ENCODE measurements at regions not wholly inside any gene's neighbourhood (a gene's known extent, or its start where the extent isn't known, plus 50 kb on each side); places are given as distances from the start of the nearest gene placed in this dataset.
"Not testable (repeated sequence)": the region's sequence is repeated elsewhere in the genome, so short reads cannot be mapped to it uniquely, and the experiment has no call there.

- Mint-ChIP-seq H3K27ac (no peak overlapping the region), H3K36me3 (ENCODE audit: low read depth) (no peaks in the 10 kb centered on the region), H3K4me1 (ENCODE audit: low read depth) (no peaks in the 10 kb centered on the region), H3K27me3 (ENCODE audit: insufficient read depth) (peaks cover 8% of the 10 kb centered on the region), H3K9me3 (peaks cover 7% of the 10 kb centered on the region), H3K4me3 (no peak overlapping the region)
- DNase-seq (ENCODE audit: low spot score): no peak
- intact Hi-C loops (cut with micrococcal nuclease): no loop called here
These were observed 76.9 kb upstream of the AGR3 start for GRCh38 chr7:16958724-16959123.

DNA sequence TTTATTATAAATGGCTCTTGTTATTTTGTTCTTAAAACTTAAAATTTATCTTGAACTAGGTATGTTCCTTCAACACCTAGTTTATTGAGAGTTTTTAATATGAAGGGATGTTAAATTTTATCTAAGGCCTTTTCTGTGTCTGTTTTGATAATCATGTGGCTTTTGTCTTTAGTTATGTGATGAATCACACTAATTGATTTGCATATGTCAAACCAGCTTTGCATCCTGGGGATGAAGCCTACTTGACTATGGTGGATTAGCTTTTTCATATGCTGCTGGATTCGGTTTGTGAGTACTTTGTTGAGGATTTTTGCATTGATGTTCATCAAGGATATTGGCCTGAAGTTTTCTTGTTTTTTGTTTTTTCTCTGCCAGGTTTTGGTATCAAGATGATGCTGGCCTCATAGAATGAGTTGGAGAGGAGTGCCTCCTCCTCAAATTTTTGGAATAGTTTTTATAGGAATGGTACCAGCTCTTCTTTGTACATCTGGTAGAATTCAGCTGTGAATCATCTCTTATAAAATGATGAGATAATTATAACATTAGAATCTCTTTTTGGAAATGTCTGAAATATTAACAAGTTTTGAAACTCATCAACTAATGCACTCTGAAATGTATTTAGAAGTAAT, 78.7 kb upstream of the AGR3 start:
- intact Hi-C loops (cut with micrococcal nuclease): no loop called here
- Mint-ChIP-seq H3K4me1 (ENCODE audit: low read depth) (no peaks in the 10 kb centered on the region), H3K9me3 (peaks cover 8% of the 10 kb centered on the region), H3K27me3 (ENCODE audit: insufficient read depth) (peaks cover 10% of the 10 kb centered on the region), H3K36me3 (ENCODE audit: low read depth) (no peaks in the 10 kb centered on the region), H3K4me3 (no peak overlapping the region), H3K27ac (no peak overlapping the region)
- DNase-seq (ENCODE audit: low spot score): no peak

DNA sequence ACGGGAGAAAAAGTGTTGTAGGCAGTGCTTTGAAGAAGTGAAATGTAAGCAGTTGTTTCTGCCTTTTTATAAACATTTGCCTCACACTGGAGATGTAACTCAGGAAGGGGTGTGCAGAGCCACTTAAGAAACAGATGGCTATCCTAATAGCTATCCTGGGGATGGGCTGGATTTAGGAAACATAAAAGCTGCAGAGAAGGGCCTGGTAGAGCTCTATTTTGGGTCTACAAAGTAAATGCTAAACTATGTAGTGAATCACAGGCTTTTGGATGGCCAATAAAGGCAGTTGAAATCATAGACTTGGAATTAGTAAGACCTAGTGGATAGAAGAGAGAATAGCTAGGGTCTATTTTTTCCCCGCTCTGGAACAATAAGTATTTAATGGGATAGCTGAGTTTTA, 79.9 kb upstream of the AGR3 start:
- no peak for DNase-seq (ENCODE audit: low spot score)
- H3K4me3 Mint-ChIP-seq: no peak overlapping the region
- peaks cover 4% of the 10 kb centered on the region for H3K27me3 Mint-ChIP-seq (ENCODE audit: insufficient read depth)
- intact Hi-C loops (cut with micrococcal nuclease): no loop called here
- H3K4me1 Mint-ChIP-seq (ENCODE audit: low read depth): no peaks in the 10 kb centered on the region
- peaks cover 17% of the 10 kb centered on the region for H3K9me3 Mint-ChIP-seq
- no peaks in the 10 kb centered on the region for H3K36me3 Mint-ChIP-seq (ENCODE audit: low read depth)
- no peak overlapping the region for H3K27ac Mint-ChIP-seq

GRCh38 chr7:16963044-16963443, 81.3 kb upstream of the AGR3 start:
- H3K27me3 Mint-ChIP-seq (ENCODE audit: insufficient read depth): peaks cover 2% of the 10 kb centered on the region

GRCh38 chr7:16965697-16966096, 83.9 kb upstream of the AGR3 start:
- DNase-seq (ENCODE audit: low spot score); H3K36me3 Mint-ChIP-seq (ENCODE audit: low read depth); intact Hi-C loops (cut with micrococcal nuclease); H3K4me1 Mint-ChIP-seq (ENCODE audit: low read depth); H3K4me3 Mint-ChIP-seq; H3K27ac Mint-ChIP-seq; H3K27me3 Mint-ChIP-seq (ENCODE audit: insufficient read depth): not testable (repeated sequence)
- H3K9me3 Mint-ChIP-seq: peaks cover 10% of the 10 kb centered on the region

More at GRCh38 chr7:16963044-16963443, 81.3 kb upstream of the AGR3 start:
- Mint-ChIP-seq H3K36me3 (ENCODE audit: low read depth) (no peaks in the 10 kb centered on the region), H3K9me3 (peaks cover 17% of the 10 kb centered on the region), H3K4me1 (ENCODE audit: low read depth) (no peaks in the 10 kb centered on the region), H3K4me3 (no peak overlapping the region), H3K27ac (no peak overlapping the region)
- no peak for DNase-seq (ENCODE audit: low spot score)
- intact Hi-C loops (cut with micrococcal nuclease): no loop called here

GRCh38 chr7:16967300-16967811, 85.6 kb upstream of the AGR3 start:
- intact Hi-C loops (cut with micrococcal nuclease): no loop called here
- Mint-ChIP-seq H3K9me3 (peaks cover 10% of the 10 kb centered on the region), H3K27me3 (ENCODE audit: insufficient read depth) (peaks cover 8% of the 10 kb centered on the region)

DNA sequence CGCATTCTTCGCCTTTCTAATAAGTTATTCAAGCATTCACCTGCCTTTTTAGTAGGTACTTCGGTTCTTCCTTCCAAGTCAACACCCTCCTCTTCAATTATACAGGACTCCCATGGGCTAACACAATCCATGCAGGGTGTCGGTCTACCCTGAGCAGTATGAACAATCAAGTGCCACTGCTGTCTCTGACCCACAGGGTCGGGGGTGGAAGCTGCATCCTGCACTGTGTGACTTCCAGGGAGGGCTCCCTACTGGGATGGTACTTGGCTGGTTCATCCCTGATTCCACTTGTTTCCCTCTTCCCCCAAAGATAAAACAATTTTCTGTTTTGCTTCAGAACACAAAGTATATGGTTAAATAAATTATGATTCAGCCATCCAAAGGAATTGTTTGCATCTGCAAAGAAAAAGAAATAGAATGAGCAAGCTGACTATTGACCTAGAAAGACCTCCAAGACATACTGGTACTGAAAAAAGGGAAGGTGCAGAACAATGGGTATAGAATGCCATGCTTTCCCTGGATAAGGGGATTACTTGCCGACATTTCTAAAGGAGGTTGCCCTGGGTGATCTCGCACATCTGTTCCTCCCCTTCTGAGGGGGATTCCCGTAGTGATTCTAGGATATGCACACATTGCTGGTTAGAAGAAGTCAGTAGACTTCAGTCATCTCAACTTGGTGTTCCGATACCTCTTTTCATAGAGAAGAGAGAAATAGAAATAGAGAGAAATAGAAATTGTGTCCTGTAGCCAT, 89.1 kb upstream of the AGR3 start:
- Mint-ChIP-seq H3K36me3 (ENCODE audit: low read depth) (no peaks in the 10 kb centered on the region), H3K9me3 (peaks cover 6% of the 10 kb centered on the region), H3K27ac (no peak overlapping the region), H3K4me1 (ENCODE audit: low read depth) (peaks cover 5% of the 10 kb centered on the region), H3K4me3 (no peak overlapping the region), H3K27me3 (ENCODE audit: insufficient read depth) (peaks cover 12% of the 10 kb centered on the region)
- intact Hi-C loops (cut with micrococcal nuclease): no loop called here
- DNase-seq (ENCODE audit: low spot score): no peak

More at GRCh38 chr7:16967300-16967811, 85.6 kb upstream of the AGR3 start:
- H3K36me3 Mint-ChIP-seq (ENCODE audit: low read depth): no peaks in the 10 kb centered on the region
- H3K4me3 Mint-ChIP-seq: no peak overlapping the region
- no peaks in the 10 kb centered on the region for H3K4me1 Mint-ChIP-seq (ENCODE audit: low read depth)
- no peak for DNase-seq (ENCODE audit: low spot score)
- no peak overlapping the region for H3K27ac Mint-ChIP-seq

DNA sequence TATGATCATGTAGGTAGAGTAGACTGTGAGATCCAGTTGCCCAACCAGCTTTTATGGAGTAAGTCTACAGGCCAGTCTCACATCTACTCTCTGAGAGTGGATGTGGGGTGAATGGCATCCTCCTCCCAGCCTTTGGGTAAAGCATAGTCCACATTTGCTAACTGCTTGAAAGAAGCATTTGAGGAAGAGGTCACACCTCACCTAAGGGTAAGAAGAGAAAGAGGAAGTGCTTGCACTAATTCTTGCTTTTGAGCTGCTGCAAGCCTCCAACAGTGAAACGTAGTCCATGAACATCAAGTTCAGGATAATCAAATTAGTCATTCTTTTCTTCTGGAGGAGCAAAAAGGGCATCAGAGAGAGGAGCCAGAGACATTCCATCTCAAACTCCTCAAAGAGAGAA, 93.9 kb upstream of the AGR3 start:
- Mint-ChIP-seq H3K36me3 (ENCODE audit: low read depth) (no peaks in the 10 kb centered on the region), H3K4me1 (ENCODE audit: low read depth) (peaks cover 5% of the 10 kb centered on the region), H3K27me3 (ENCODE audit: insufficient read depth) (peaks cover 25% of the 10 kb centered on the region), H3K27ac (no peak overlapping the region), H3K4me3 (no peak overlapping the region), H3K9me3 (no peaks in the 10 kb centered on the region)
- DNase-seq (ENCODE audit: low spot score): no peak
- intact Hi-C loops (cut with micrococcal nuclease): no loop called here

- Mint-ChIP-seq H3K9me3 (no peaks in the 10 kb centered on the region), H3K36me3 (ENCODE audit: low read depth) (no peaks in the 10 kb centered on the region), H3K4me3 (no peak overlapping the region), H3K4me1 (ENCODE audit: low read depth) (peaks cover 12% of the 10 kb centered on the region), H3K27ac (no peak overlapping the region), H3K27me3 (ENCODE audit: insufficient read depth) (peaks cover 24% of the 10 kb centered on the region)
- DNase-seq (ENCODE audit: low spot score): no peak
- intact Hi-C loops (cut with micrococcal nuclease): no loop called here
These were observed 96.8 kb upstream of the AGR3 start for GRCh38 chr7:16978358-16979244.

GRCh38 chr7:16980539-16980938, 98.8 kb upstream of the AGR3 start:
- H3K36me3 Mint-ChIP-seq (ENCODE audit: low read depth): no peaks in the 10 kb centered on the region
- peaks cover 26% of the 10 kb centered on the region for H3K27me3 Mint-ChIP-seq (ENCODE audit: insufficient read depth)
- no peaks in the 10 kb centered on the region for H3K9me3 Mint-ChIP-seq
- intact Hi-C loops (cut with micrococcal nuclease): loop anchor here (5.0 kb wide), 1 partner anchor 662 kb away; no protein-coding TSS in a partner anchor
- no peak overlapping the region for H3K4me3 Mint-ChIP-seq
- H3K4me1 Mint-ChIP-seq (ENCODE audit: low read depth): peaks cover 10% of the 10 kb centered on the region
- DNase-seq (ENCODE audit: low spot score): no peak
- H3K27ac Mint-ChIP-seq: no peak overlapping the region

DNA sequence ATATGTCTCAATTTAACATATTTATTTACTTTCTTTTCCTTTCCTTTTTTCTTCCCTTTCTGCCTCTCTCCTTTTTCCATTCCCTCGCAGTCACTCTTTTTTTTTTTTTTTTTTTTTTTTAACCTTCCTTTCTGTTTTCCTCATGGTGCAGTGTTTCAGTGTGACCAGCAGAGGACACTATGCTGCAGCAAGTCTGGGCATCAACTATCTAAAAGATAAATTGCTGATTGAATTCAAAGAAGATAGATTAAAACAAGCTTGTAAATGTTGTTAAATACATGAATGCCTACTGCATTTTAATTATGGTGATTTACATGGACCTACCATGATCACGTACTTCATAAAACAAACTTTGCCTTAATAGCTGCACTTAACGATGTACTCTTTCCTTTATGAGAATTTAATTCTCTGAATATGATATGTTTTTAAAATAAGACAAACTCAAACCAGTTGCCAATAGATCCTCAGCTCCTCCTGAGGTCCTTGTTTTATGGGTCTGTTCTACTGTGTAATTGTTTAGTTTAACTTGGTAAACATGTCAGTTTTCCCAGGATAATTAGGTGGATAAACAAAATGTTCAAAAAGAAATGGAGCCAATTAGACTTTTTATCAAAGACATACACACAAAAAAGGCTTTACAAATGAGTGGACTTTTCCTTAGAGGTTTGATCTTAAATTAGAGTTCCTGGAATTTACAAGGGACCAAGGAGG, 101.0 kb upstream of the AGR3 start:
- H3K36me3 Mint-ChIP-seq (ENCODE audit: low read depth): no peaks in the 10 kb centered on the region
- intact Hi-C loops (cut with micrococcal nuclease): loop anchor here (1.0 to 5.0 kb wide), 6 partner anchors 176 to 699 kb away; no protein-coding TSS in a partner anchor
- H3K4me1 Mint-ChIP-seq (ENCODE audit: low read depth): peaks cover 7% of the 10 kb centered on the region
- H3K27ac Mint-ChIP-seq: no peak overlapping the region
- no peak overlapping the region for H3K4me3 Mint-ChIP-seq
- DNase-seq (ENCODE audit: low spot score): no peak
- H3K9me3 Mint-ChIP-seq: no peaks in the 10 kb centered on the region
- peaks cover 18% of the 10 kb centered on the region for H3K27me3 Mint-ChIP-seq (ENCODE audit: insufficient read depth)

DNA sequence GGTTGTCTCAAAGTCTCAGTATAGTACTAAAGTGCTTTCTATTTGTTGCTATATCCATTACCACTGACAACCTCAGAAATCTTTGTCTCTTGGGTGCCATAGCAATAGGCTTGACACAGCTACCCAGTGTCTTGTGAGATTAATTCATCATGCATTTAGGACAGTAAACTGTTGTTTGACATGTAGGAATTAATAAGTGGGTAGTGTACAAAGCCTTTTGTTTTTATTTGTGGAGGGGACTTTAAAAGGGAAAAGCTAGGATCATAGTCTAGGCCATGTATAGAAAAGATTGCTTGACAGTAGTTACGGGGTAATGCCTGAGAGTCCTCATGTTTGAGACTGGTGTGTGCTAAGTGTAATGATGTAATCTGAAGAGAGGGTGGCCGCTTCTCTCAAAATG, 102.6 kb upstream of the AGR3 start:
- H3K36me3 Mint-ChIP-seq (ENCODE audit: low read depth): no peaks in the 10 kb centered on the region
- H3K27ac Mint-ChIP-seq: no peak overlapping the region
- peaks cover 12% of the 10 kb centered on the region for H3K27me3 Mint-ChIP-seq (ENCODE audit: insufficient read depth)
- intact Hi-C loops (cut with micrococcal nuclease): loop anchor here (5.0 kb wide), 1 partner anchor 658 kb away; no protein-coding TSS in a partner anchor
- H3K4me3 Mint-ChIP-seq: no peak overlapping the region
- DNase-seq (ENCODE audit: low spot score): no peak
- peaks cover 7% of the 10 kb centered on the region for H3K4me1 Mint-ChIP-seq (ENCODE audit: low read depth)
- no peaks in the 10 kb centered on the region for H3K9me3 Mint-ChIP-seq

Measured in activated T-helper 1 cell treated with anti-CD3 and anti-CD28 coated beads, Interleukin-12 subunit alpha, Interleukin-12 subunit beta, Interleukin-2, Interleukin-4 antibody, amounts not matched to agents 30 ng/mL and 10 ng/mL and 1 ng/mL, durations not matched to agents 14 hours and 24 hours and 36 hours (primary cell).